DOHH2 (cell line): ENCODE measurements at regions not wholly inside any gene's neighbourhood (a gene's known extent, or its start where the extent isn't known, plus 50 kb on each side); places are given as distances from the start of the nearest gene placed in this dataset.

Experiments
- EZH2phosphoT487 ChIP-seq: fragments of 200-600 bp; sonication (generic); IDR thresholded peaks from 2 replicates; pipeline ENCODE4 v1.6.1; 2017; ENCODE audit warnings: borderline replicate concordance, mild to moderate bottlenecking, antibody characterized with exemption, low read length, moderate library complexity, mixed read lengths
- TF ChIP-seq, protein P1 (sequence below): fragments of 200-600 bp; sonication (generic); IDR thresholded peaks from one replicate; pipeline ENCODE4 v1.5.1; 2014; ENCODE audit warnings: antibody characterized with exemption, mild to moderate bottlenecking, low read depth, low read length; ENCODE audit not compliant: poor library complexity, severe bottlenecking

DNA sequence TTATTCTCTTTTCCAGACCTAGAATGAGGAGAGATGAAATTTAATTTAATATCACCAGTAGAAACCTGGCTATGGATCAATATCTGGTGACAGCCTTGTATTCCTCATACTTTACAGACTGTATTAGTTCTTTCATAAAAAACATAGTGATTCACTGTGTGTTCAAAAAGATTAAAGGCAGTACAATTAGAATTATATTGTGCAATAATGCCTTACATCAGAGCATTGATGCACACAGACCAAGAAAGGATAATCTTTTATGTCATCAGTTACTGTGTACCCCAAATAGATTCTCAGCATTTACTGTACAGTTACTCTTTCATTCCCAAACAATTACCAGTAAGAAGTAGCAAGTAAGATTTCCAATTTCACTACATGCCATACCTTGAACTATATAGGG, 260.5 kb upstream of the ANXA10 start:
- TF ChIP-seq, protein P1, sequence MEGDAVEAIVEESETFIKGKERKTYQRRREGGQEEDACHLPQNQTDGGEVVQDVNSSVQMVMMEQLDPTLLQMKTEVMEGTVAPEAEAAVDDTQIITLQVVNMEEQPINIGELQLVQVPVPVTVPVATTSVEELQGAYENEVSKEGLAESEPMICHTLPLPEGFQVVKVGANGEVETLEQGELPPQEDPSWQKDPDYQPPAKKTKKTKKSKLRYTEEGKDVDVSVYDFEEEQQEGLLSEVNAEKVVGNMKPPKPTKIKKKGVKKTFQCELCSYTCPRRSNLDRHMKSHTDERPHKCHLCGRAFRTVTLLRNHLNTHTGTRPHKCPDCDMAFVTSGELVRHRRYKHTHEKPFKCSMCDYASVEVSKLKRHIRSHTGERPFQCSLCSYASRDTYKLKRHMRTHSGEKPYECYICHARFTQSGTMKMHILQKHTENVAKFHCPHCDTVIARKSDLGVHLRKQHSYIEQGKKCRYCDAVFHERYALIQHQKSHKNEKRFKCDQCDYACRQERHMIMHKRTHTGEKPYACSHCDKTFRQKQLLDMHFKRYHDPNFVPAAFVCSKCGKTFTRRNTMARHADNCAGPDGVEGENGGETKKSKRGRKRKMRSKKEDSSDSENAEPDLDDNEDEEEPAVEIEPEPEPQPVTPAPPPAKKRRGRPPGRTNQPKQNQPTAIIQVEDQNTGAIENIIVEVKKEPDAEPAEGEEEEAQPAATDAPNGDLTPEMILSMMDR: no peak
- no peak for TF ChIP-seq EZH2phosphoT487
